ENCODE measurements at regions not wholly inside any gene's neighbourhood (a gene's known extent, or its start where the extent isn't known, plus 50 kb on each side); places are given as distances from the start of the nearest gene placed in this dataset.

- TF ChIP-seq EGR1 (IDR thresholded peaks at IDR 0.05; ENCODE audit: borderline replicate concordance, low read depth, low read length): no peak
- TF ChIP-seq CTCF (IDR thresholded peaks at IDR 0.05; ENCODE audit: control extremely low read depth in 1 of 3, insufficient read depth in 1 of 3, low read depth in 1 of 3, low read length in 3 of 3): no peak
- no peak for TF ChIP-seq YY1 (IDR thresholded peaks at IDR 0.05; ENCODE audit: low read depth, low read length)
- TF ChIP-seq SP1 (IDR thresholded peaks at IDR 0.05; ENCODE audit: low read depth, low read length): no peak
- TF ChIP-seq POLR2A (IDR thresholded peaks at IDR 0.05; ENCODE audit: control extremely low read depth in 1 of 2, low read depth in 2 of 2, low read length in 2 of 2): no peak
Observed at GRCh38 chr12:126219654-126220279, 1154.5 kb downstream of the AACS start.
